GM12878 (cell line): ENCODE measurements at regions not wholly inside any gene's neighbourhood (a gene's known extent, or its start where the extent isn't known, plus 50 kb on each side); places are given as distances from the start of the nearest gene placed in this dataset.

ENCODE experiments used
- CEBPB ChIP-seq, 2 experiments: fragments of 150-350 bp in 1 of 2; IDR thresholded peaks; 2 replicates each; pipeline ENCODE4 v1.6.1; 2012 to 2014; ENCODE audit warnings: low read depth in 2 of 2, low read length in 2 of 2, borderline replicate concordance in 1 of 2, inconsistent platforms in 1 of 2
- TF ChIP-seq, protein P1 (sequence below), 3 experiments: IDR thresholded peaks in 2 of 3; conservative IDR thresholded peaks in 1 of 3; 2 replicates each; pipeline ENCODE4 v1.5.1; 2011; ENCODE audit warnings: low read depth in 3 of 3, low read length in 3 of 3, mild to moderate bottlenecking in 3 of 3, control low read depth in 2 of 3, moderate library complexity in 2 of 3, inconsistent platforms in 1 of 3, mixed read lengths in 1 of 3; ENCODE audit not compliant: control insufficient read depth in 2 of 3, insufficient read depth in 1 of 3; ENCODE audit errors: extremely low read depth in 1 of 3
- TF ChIP-seq, protein P2 (sequence below): IDR thresholded peaks from 2 replicates; pipeline ENCODE4 v1.6.1; 2012; ENCODE audit warnings: mild to moderate bottlenecking, low read depth, low read length
- TF ChIP-seq, protein P3 (sequence below): IDR thresholded peaks from 2 replicates; pipeline ENCODE4 v1.6.1; 2011; ENCODE audit warnings: mild to moderate bottlenecking, low read depth, low read length, moderate library complexity; ENCODE audit not compliant: insufficient replicate concordance

DNA sequence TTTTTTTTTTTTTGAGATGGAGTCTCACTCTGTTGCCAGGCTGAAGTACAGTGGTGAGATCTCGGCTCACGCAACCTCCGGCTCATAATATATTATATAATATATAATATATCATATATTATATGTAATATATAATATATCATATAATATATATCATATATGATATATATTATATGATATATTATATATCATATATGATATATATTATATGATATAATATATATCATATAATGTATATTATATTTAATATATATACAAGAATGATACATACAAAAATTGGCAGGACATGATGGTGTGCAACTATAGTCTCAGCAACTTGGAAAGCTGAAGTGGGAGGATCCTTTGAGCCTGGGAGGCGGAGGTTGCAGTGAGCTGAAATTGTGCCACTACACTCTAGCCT is 1725.5 kb downstream of the MRPL39 start:
- no peak for TF ChIP-seq CEBPB (IDR thresholded peaks at IDR 0.05; ENCODE audit: borderline replicate concordance in 1 of 2, low read depth in 2 of 2, low read length in 2 of 2)
- TF ChIP-seq, protein P1, sequence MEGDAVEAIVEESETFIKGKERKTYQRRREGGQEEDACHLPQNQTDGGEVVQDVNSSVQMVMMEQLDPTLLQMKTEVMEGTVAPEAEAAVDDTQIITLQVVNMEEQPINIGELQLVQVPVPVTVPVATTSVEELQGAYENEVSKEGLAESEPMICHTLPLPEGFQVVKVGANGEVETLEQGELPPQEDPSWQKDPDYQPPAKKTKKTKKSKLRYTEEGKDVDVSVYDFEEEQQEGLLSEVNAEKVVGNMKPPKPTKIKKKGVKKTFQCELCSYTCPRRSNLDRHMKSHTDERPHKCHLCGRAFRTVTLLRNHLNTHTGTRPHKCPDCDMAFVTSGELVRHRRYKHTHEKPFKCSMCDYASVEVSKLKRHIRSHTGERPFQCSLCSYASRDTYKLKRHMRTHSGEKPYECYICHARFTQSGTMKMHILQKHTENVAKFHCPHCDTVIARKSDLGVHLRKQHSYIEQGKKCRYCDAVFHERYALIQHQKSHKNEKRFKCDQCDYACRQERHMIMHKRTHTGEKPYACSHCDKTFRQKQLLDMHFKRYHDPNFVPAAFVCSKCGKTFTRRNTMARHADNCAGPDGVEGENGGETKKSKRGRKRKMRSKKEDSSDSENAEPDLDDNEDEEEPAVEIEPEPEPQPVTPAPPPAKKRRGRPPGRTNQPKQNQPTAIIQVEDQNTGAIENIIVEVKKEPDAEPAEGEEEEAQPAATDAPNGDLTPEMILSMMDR (IDR thresholded peaks at IDR 0.05 in 2 of 3, conservative IDR thresholded peaks at IDR 0.05 in 1 of 3; ENCODE audit: control insufficient read depth in 2 of 3, extremely low read depth in 1 of 3, insufficient read depth in 1 of 3, low read depth in 3 of 3, low read length in 3 of 3): no peak
- TF ChIP-seq, protein P2, sequence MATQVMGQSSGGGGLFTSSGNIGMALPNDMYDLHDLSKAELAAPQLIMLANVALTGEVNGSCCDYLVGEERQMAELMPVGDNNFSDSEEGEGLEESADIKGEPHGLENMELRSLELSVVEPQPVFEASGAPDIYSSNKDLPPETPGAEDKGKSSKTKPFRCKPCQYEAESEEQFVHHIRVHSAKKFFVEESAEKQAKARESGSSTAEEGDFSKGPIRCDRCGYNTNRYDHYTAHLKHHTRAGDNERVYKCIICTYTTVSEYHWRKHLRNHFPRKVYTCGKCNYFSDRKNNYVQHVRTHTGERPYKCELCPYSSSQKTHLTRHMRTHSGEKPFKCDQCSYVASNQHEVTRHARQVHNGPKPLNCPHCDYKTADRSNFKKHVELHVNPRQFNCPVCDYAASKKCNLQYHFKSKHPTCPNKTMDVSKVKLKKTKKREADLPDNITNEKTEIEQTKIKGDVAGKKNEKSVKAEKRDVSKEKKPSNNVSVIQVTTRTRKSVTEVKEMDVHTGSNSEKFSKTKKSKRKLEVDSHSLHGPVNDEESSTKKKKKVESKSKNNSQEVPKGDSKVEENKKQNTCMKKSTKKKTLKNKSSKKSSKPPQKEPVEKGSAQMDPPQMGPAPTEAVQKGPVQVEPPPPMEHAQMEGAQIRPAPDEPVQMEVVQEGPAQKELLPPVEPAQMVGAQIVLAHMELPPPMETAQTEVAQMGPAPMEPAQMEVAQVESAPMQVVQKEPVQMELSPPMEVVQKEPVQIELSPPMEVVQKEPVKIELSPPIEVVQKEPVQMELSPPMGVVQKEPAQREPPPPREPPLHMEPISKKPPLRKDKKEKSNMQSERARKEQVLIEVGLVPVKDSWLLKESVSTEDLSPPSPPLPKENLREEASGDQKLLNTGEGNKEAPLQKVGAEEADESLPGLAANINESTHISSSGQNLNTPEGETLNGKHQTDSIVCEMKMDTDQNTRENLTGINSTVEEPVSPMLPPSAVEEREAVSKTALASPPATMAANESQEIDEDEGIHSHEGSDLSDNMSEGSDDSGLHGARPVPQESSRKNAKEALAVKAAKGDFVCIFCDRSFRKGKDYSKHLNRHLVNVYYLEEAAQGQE: no peak
- TF ChIP-seq, protein P3, sequence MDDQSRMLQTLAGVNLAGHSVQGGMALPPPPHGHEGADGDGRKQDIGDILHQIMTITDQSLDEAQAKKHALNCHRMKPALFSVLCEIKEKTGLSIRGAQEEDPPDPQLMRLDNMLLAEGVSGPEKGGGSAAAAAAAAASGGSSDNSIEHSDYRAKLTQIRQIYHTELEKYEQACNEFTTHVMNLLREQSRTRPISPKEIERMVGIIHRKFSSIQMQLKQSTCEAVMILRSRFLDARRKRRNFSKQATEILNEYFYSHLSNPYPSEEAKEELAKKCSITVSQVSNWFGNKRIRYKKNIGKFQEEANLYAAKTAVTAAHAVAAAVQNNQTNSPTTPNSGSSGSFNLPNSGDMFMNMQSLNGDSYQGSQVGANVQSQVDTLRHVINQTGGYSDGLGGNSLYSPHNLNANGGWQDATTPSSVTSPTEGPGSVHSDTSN: no peak
